Mesendoderm (in vitro differentiated cells): ENCODE measurements at regions not wholly inside any gene's neighbourhood (a gene's known extent, or its start where the extent isn't known, plus 50 kb on each side); places are given as distances from the start of the nearest gene placed in this dataset.

Experiments used
- DNase-seq: peaks from one replicate; pipeline ENCODE4 v3.0.0; 2013
- H2AK5ac ChIP-seq: 2 replicates; pipeline ENCODE4 v1.6.1; 2013; ENCODE audit warnings: low read length, inconsistent platforms
- H2BK120ac ChIP-seq: 2 replicates; pipeline ENCODE4 v1.6.1; 2013; ENCODE audit warnings: low read depth, mild to moderate bottlenecking, low read length, moderate library complexity, mixed read lengths
- H2BK15ac ChIP-seq: replicated peaks from 2 replicates; pipeline ENCODE4 v1.6.1; 2013; ENCODE audit warnings: low read depth, mild to moderate bottlenecking, moderate library complexity
- H2BK5ac ChIP-seq: 2 replicates; pipeline ENCODE4 v1.6.1; 2013; ENCODE audit warnings: low read length, inconsistent platforms
- H3K18ac ChIP-seq: 2 replicates; pipeline ENCODE4 v1.6.1; 2013; ENCODE audit warnings: mild to moderate bottlenecking, low read length, mixed read lengths
- H3K23ac ChIP-seq: one replicate; pipeline ENCODE4 v1.6.1; 2013; ENCODE audit warnings: low read length
- H3K27ac ChIP-seq: 2 replicates; pipeline ENCODE4 v1.5.1; 2013; ENCODE audit warnings: low read depth, mild to moderate bottlenecking, inconsistent platforms, low read length, moderate library complexity
- H3K27me3 ChIP-seq: 2 replicates; pipeline ENCODE4 v1.6.1; 2013; ENCODE audit warnings: low read length, control low read depth, mild to moderate bottlenecking, inconsistent platforms; ENCODE audit not compliant: insufficient read depth, poor library complexity
- H3K36me3 ChIP-seq: 2 replicates; pipeline ENCODE4 v1.6.1; 2013; ENCODE audit warnings: low read length, inconsistent platforms; ENCODE audit not compliant: control insufficient read depth, insufficient read depth
- H3K4ac ChIP-seq: one replicate; pipeline ENCODE4 v1.6.1; 2013; ENCODE audit warnings: low read depth, mild to moderate bottlenecking, low read length, moderate library complexity
- H3K4me1 ChIP-seq: 2 replicates; pipeline ENCODE4 v1.6.1; 2013; ENCODE audit warnings: low read depth, low read length, inconsistent platforms; ENCODE audit not compliant: control insufficient read depth
- H3K4me2 ChIP-seq: 2 replicates; pipeline ENCODE4 v1.6.1; 2013; ENCODE audit warnings: low read length
- H3K4me3 ChIP-seq: 2 replicates; pipeline ENCODE4 v1.5.1; 2013; ENCODE audit warnings: mild to moderate bottlenecking, low read length
- H3K56ac ChIP-seq: one replicate; pipeline ENCODE4 v1.6.1; 2013; ENCODE audit warnings: low read length
- H3K79me1 ChIP-seq: 2 replicates; pipeline ENCODE4 v1.6.1; 2013; ENCODE audit warnings: low read length, inconsistent platforms
- H3K79me2 ChIP-seq: 2 replicates; pipeline ENCODE4 v1.6.1; 2013; ENCODE audit warnings: mild to moderate bottlenecking, low read length; ENCODE audit not compliant: control insufficient read depth, insufficient read depth
- H3K9ac ChIP-seq: 2 replicates; pipeline ENCODE4 v1.6.1; 2013; ENCODE audit warnings: low read length, inconsistent platforms
- H4K5ac ChIP-seq: one replicate; pipeline ENCODE4 v1.6.1; 2013; ENCODE audit warnings: low read length
- H4K8ac ChIP-seq: one replicate; pipeline ENCODE4 v1.6.1; 2013; ENCODE audit warnings: low read depth, mild to moderate bottlenecking, control low read depth, low read length, moderate library complexity
- WGBS: extraction: QIAGEN DNeasy Blood & Tissue Kit; methylation state at CpG from one replicate; pipeline ENCODE4 v1.1.7; 2013; ENCODE audit warnings: low lambda C conversion rate, missing lambda C conversion rate; ENCODE audit not compliant: insufficient coverage; ENCODE audit errors: extremely low coverage; 5-methylcytosine and 5-hydroxymethylcytosine counted together

DNA sequence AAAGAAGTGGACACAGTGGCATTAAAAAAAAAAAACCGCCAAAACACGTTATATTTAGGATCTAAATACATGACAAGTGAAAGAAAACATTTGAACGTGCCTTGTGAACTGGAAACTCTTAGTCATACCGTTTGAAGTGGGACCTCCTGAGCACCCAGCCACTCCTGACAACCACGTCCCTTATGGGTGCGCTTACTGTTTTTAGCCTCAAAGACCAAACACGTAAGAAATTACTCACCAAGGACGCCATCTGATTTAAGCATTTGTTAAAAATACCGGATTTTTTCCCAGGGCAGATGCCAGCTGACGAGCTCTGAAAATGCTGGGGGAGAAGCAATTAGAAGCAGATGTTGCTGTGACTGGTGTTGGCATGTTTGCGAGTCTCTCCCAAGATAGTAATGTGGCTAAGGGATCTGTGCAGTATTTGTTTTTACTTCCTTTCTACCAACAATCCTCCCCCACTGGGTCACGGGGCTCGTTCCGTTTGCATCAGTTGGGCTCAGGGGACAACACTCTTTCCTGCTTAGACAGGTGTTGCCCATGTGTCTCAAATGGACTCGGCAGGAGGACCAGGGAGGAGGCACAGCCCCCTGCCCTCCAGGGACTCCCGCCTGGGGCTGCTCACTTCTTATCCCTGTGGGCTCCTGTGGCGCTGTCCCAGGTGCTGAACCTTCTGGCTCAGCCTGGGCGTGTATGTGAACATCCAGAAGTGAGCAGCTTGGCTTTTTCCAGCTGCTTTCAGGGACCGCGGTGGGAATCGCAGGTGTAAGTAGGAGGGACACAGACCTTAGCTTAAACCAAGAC lies 101.0 kb downstream of the BEGAIN start:
- Histone ChIP-seq H3K27ac (no peak overlapping the region), H3K79me2 (no peaks in the 10 kb centered on the region), H2AK5ac (no peak overlapping the region), H3K4me2 (no peak overlapping the region), H3K4me3 (no peak overlapping the region), H2BK120ac (no peak overlapping the region), H3K36me3 (no peaks in the 10 kb centered on the region), H4K5ac (no peak overlapping the region), H3K9ac (no peak overlapping the region), H4K8ac (no peak overlapping the region), H2BK5ac (no peak overlapping the region), H3K27me3 (no peaks in the 10 kb centered on the region), H3K4me1 (no peaks in the 10 kb centered on the region), H3K56ac (no peak overlapping the region), H2BK15ac (no peak overlapping the region), H3K79me1 (no peaks in the 10 kb centered on the region), H3K23ac (no peak overlapping the region), H3K18ac (no peak overlapping the region), H3K4ac (no peak overlapping the region)
- WGBS = no CpG with 5 or more reads among the region's 21 CpGs
- DNase-seq = peak; percentile 88
